Colonic mucosa (tissue), 4 donors: ENCODE measurements at regions not wholly inside any gene's neighbourhood (a gene's known extent, or its start where the extent isn't known, plus 50 kb on each side); places are given as distances from the start of the nearest gene placed in this dataset.

Source experiments
- DNase-seq: peaks from one replicate; pipeline ENCODE4 v3.0.0-alpha.2; 2020
- H3K27ac ChIP-seq: fragments of 200-600 bp; one replicate; pipeline ENCODE4 v1.8.0; 2021
- H3K27me3 ChIP-seq: fragments of 200-600 bp; one replicate; pipeline ENCODE4 v1.8.0; 2021
- H3K36me3 ChIP-seq: fragments of 200-600 bp; one replicate; pipeline ENCODE4 v1.8.0; 2021
- H3K4me1 ChIP-seq: fragments of 200-600 bp; one replicate; pipeline ENCODE4 v1.8.0; 2021; ENCODE audit warnings: mild to moderate bottlenecking
- H3K4me3 ChIP-seq: fragments of 200-600 bp; one replicate; pipeline ENCODE4 v1.8.0; 2021
- H3K9ac ChIP-seq, 2 donors: one replicate each; pipeline ENCODE4 v1.7.0; 2013; ENCODE audit warnings: control low read depth in 2 of 2, low read depth in 2 of 2, low read length in 2 of 2
- H3K9me3 ChIP-seq: fragments of 200-600 bp; one replicate; pipeline ENCODE4 v1.8.0; 2021
- CTCF ChIP-seq: fragments of 200-600 bp; IDR thresholded peaks from one replicate; pipeline ENCODE4 v1.8.0; 2022; ENCODE audit warnings: antibody characterized with exemption, mild to moderate bottlenecking
- intact Hi-C: fragments of 100-400 bp; cut with DNase I; formaldehyde crosslinking; loops from one replicate; pipeline ENCODE4 v1.14.1; 2022
- donor health status: healthy.
- donor health status: DM: no; HTN: no; CAD: no.
- donor health status: DM: no; HTN: no; CAD: no.

- no peak for DNase-seq
- TF ChIP-seq CTCF, result no peak
- H3K36me3 ChIP-seq, result no peaks in the 10 kb centered on the region
- no peaks in the 10 kb centered on the region for H3K27me3 ChIP-seq
- H3K27ac ChIP-seq, result no peak overlapping the region
- H3K9ac ChIP-seq, result no peak overlapping the region
- no peaks in the 10 kb centered on the region for H3K9me3 ChIP-seq
- no peaks in the 10 kb centered on the region for H3K4me1 ChIP-seq
- no peak overlapping the region for H3K4me3 ChIP-seq
- intact Hi-C loops, result no loop called here
These were observed 132.7 kb upstream of the TCF21 start for GRCh38 chr6:133756078-133756695.

GRCh38 chr6:133757335-133757734 is 131.6 kb upstream of the TCF21 start:
- Histone ChIP-seq H3K27me3 (no peaks in the 10 kb centered on the region), H3K9ac (no peak overlapping the region), H3K36me3 (no peaks in the 10 kb centered on the region), H3K4me1 (no peaks in the 10 kb centered on the region), H3K9me3 (no peaks in the 10 kb centered on the region), H3K4me3 (no peak overlapping the region), H3K27ac (no peak overlapping the region)
- no peak for DNase-seq
- intact Hi-C loops, result no loop called here
- TF ChIP-seq CTCF, result no peak

- Histone ChIP-seq H3K27ac (no peak overlapping the region), H3K4me1 (no peaks in the 10 kb centered on the region), H3K27me3 (no peaks in the 10 kb centered on the region), H3K36me3 (no peaks in the 10 kb centered on the region), H3K9ac (no peak overlapping the region), H3K4me3 (no peak overlapping the region), H3K9me3 (no peaks in the 10 kb centered on the region)
- TF ChIP-seq CTCF, result no peak
- DNase-seq, result no peak
- intact Hi-C loops, result no loop called here
These were observed 130.0 kb upstream of the TCF21 start for GRCh38 chr6:133758815-133759335.

- no peaks in the 10 kb centered on the region for H3K4me1 ChIP-seq
- H3K4me3 ChIP-seq, result no peak overlapping the region
- no peaks in the 10 kb centered on the region for H3K36me3 ChIP-seq
- H3K27me3 ChIP-seq, result no peaks in the 10 kb centered on the region
- H3K27ac ChIP-seq, result no peak overlapping the region
- no peak for TF ChIP-seq CTCF
- DNase-seq, result no peak
- H3K9ac ChIP-seq, result no peak overlapping the region
- intact Hi-C loops, result no loop called here
- no peaks in the 10 kb centered on the region for H3K9me3 ChIP-seq
These were observed 129.4 kb upstream of the TCF21 start for GRCh38 chr6:133759524-133759923.

- TF ChIP-seq CTCF, result no peak
- Histone ChIP-seq H3K36me3 (no peaks in the 10 kb centered on the region), H3K4me3 (no peak overlapping the region), H3K9me3 (no peaks in the 10 kb centered on the region), H3K9ac (no peak overlapping the region), H3K27me3 (no peaks in the 10 kb centered on the region), H3K4me1 (no peaks in the 10 kb centered on the region), H3K27ac (peak overlapping the region; percentile 1)
- no peak for DNase-seq
- intact Hi-C loops, result no loop called here
These were observed 127.2 kb upstream of the TCF21 start for GRCh38 chr6:133761706-133762105.
